ENCODE measurements at regions not wholly inside any gene's neighbourhood (a gene's known extent, or its start where the extent isn't known, plus 50 kb on each side); places are given as distances from the start of the nearest gene placed in this dataset.

DNA sequence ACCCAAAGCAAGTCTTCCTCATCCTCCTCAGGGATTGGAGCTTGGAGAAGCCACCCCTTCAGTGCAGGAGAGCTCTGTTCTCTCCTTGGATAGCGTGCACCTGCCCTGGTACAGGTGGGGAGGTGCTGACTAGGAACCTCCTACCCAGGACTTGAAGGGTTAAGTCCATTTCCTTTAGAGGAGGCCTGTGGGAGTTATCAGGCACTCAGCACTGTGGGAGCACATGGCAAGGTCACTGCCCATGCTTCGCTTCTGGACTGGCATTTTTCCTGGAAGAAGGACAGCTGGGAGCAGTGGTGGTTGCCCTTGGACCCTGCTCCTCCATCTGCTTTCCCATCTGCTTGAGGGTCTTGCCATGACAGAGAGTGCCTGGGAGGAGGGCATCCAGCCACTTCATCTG is 142.8 kb downstream of the CXCL12 start:
- Mint-ChIP-seq H3K4me1 (no peaks in the 10 kb centered on the region), H3K4me3 (no peak overlapping the region), H3K9me3 (peaks cover 6 to 21% (median 14%) of the 10 kb centered on the region in 7 donors), H3K27me3 (ENCODE audit: low read depth in 3 of 3) (peaks cover 0 to 1% (median 0%) of the 10 kb centered on the region in 3 donors), H3K27ac (no peak overlapping the region), H3K36me3 (no peaks in the 10 kb centered on the region)
- Histone ChIP-seq H3K36me3 (replicated peaks in 1 of 2; ENCODE audit: control insufficient read depth in 1 of 2, insufficient read depth in 2 of 2, low read length in 2 of 2) (no peaks in the 10 kb centered on the region), H3K9ac (ENCODE audit: insufficient read depth, low read length, poor library complexity, severe bottlenecking) (no peak overlapping the region), H3K27me3 (ENCODE audit: control insufficient read depth in 2 of 2, insufficient read depth in 2 of 2, low read length in 2 of 2) (no peaks in the 10 kb centered on the region), H4K20me1 (ENCODE audit: insufficient read depth, low read length) (no peaks in the 10 kb centered on the region), H2AFZ (ENCODE audit: insufficient read depth, low read depth, low read length, poor library complexity, severe bottlenecking) (no peak overlapping the region), H3K27ac (ENCODE audit: low read depth in 1 of 2, low read length in 2 of 2) (no peak overlapping the region), H3K4me2 (replicated peaks; ENCODE audit: extremely low read depth, low read length, poor library complexity, severe bottlenecking) (no peak overlapping the region), H3K79me2 (ENCODE audit: insufficient read depth, low read length) (no peaks in the 10 kb centered on the region), H3K9me3 (replicated peaks in 1 of 2; ENCODE audit: control insufficient read depth in 1 of 2, insufficient read depth in 1 of 2, low read length in 2 of 2) (peaks cover 0 to 20% of the 10 kb centered on the region in 2 donors), H3K4me3 (replicated peaks in 1 of 3; ENCODE audit: low read depth in 2 of 3, low read length in 3 of 3) (no peak overlapping the region), H3K4me1 (ENCODE audit: control insufficient read depth in 1 of 2, insufficient read depth in 2 of 2, low read length in 2 of 2) (no peaks in the 10 kb centered on the region)
- no peak for DNase-seq
- TF ChIP-seq CTCF (IDR thresholded peaks at IDR 0.05) = no peak
- intact Hi-C loops (cut with micrococcal nuclease) = no loop called here
- 100% methylated on average over 1 of the region's 2 CpGs for WGBS (ENCODE audit: insufficient coverage)

DNA sequence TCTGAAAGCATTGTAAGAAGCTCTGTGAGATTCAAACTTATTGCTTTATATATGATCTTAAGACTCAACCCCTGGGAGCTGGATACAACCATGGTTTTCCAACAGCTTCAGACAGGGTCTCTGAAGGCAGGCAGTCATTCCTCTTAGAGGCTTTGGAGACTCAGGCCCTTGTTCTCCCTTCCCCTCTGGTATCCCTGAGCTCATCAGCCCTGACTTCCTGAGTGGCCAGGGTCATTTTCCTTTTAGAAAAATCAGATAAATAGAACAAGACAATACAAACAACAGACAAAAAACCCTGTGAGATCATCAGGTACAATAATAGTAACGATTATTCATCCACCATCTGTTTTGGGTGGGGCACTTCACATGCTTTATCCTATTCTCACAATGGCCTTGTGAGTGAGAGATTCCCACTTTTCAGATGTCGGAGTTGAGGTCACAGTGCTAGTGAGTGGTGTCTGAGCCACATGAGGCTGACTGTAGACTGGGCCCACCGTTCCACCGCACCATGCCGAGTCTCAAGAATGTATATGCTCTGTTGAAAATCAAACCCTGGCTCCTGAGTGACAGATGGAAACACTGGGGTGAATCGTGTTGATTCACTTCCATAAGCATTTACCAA is 144.2 kb downstream of the CXCL12 start:
- Histone ChIP-seq H3K4me1 (ENCODE audit: control insufficient read depth in 1 of 2, insufficient read depth in 2 of 2, low read length in 2 of 2) (no peaks in the 10 kb centered on the region), H3K9ac (ENCODE audit: insufficient read depth, low read length, poor library complexity, severe bottlenecking) (no peak overlapping the region), H2AFZ (ENCODE audit: insufficient read depth, low read depth, low read length, poor library complexity, severe bottlenecking) (no peak overlapping the region), H3K27me3 (ENCODE audit: control insufficient read depth in 2 of 2, insufficient read depth in 2 of 2, low read length in 2 of 2) (no peaks in the 10 kb centered on the region), H3K4me2 (replicated peaks; ENCODE audit: extremely low read depth, low read length, poor library complexity, severe bottlenecking) (no peak overlapping the region), H3K27ac (ENCODE audit: low read depth in 1 of 2, low read length in 2 of 2) (no peak overlapping the region), H3K9me3 (replicated peaks in 1 of 2; ENCODE audit: control insufficient read depth in 1 of 2, insufficient read depth in 1 of 2, low read length in 2 of 2) (peaks cover 0 to 20% of the 10 kb centered on the region in 2 donors), H3K4me3 (replicated peaks in 1 of 3; ENCODE audit: low read depth in 2 of 3, low read length in 3 of 3) (no peak overlapping the region), H4K20me1 (ENCODE audit: insufficient read depth, low read length) (no peaks in the 10 kb centered on the region), H3K79me2 (ENCODE audit: insufficient read depth, low read length) (no peaks in the 10 kb centered on the region), H3K36me3 (replicated peaks in 1 of 2; ENCODE audit: control insufficient read depth in 1 of 2, insufficient read depth in 2 of 2, low read length in 2 of 2) (no peaks in the 10 kb centered on the region)
- DNase-seq = no peak
- peaks cover 0 to 1% (median 0%) of the 10 kb centered on the region in 3 donors for H3K27me3 Mint-ChIP-seq (ENCODE audit: low read depth in 3 of 3)
- H3K36me3 Mint-ChIP-seq = no peaks in the 10 kb centered on the region
- H3K4me3 Mint-ChIP-seq = no peak overlapping the region
- intact Hi-C loops (cut with micrococcal nuclease) = no loop called here
- WGBS (ENCODE audit: insufficient coverage) = 100% methylated on average over 1 of the region's 6 CpGs
- no peak overlapping the region for H3K27ac Mint-ChIP-seq
- TF ChIP-seq CTCF (IDR thresholded peaks at IDR 0.05) = no peak
- no peaks in the 10 kb centered on the region for H3K4me1 Mint-ChIP-seq
- peaks cover 5 to 19% (median 14%) of the 10 kb centered on the region in 7 donors for H3K9me3 Mint-ChIP-seq
